HG03378 (cell line): ENCODE measurements at regions not wholly inside any gene's neighbourhood (a gene's known extent, or its start where the extent isn't known, plus 50 kb on each side); places are given as distances from the start of the nearest gene placed in this dataset.

Experiments
- ATAC-seq: cut with Tn5 transposase; IDR thresholded peaks from one replicate; pipeline ENCODE4 v1.9.1; 2021; ENCODE audit warnings: mild to moderate bottlenecking, moderate library complexity; ENCODE audit not compliant: unreplicated experiment

DNA sequence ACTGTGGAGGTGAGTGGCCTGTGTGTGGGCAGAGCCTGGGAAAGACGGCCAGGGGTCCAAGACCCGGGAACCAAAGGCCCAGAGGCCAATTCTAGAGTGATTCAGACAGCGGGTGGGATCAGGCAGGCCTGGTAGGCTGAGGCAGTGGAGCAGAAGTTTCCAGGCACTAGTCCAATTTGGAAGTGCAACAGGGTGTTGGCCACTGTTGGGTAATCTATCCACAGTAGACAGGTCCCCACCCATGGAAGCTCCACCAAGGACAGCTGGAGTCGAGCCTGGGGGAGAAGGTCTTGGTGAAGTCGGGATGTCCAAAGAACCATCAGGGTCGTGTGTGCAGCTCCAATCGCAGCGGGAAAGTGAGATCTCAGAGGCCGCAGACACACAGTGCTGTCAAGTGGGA, 125.8 kb upstream of the COPS8 start:
- no peak for ATAC-seq

DNA sequence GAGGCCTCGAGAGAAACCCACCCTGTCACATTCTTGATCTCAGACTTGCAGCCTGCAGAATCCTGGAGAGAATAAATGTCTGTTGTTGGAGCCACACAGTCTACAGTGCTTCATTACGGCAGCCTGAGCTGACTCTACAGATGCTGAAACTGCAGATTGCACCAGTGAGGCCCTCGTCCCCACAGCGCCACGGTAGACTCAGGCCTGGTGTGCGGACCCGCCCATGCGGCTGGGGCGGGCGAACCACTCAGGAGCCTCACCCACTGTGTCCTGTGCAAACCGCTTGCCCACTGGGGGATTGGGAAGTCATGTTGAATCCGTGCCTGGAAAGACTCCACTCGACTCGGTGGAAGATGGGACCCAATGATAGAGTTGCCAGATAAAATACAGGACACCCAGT, 125.2 kb upstream of the COPS8 start:
- ATAC-seq: no peak

DNA sequence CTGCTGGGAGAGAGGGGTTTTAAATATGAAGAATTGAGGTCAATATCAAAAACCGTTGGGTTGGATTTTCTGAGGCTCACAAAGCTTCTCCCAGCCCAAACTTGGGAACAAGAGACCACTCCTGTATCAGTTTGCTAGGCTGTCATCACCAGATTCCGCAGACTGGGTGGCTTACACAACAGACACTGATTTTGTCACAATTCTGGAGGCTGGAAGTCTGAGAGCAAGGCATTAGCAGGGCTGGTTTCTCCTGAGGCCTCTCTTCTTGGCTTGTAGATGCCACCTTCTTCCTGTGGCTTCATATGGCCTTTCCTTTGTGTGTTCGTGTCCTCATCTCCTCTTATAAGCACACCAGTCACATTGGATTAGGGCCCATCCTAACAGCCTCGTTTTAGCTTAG, 122.9 kb upstream of the COPS8 start:
- no peak for ATAC-seq

DNA sequence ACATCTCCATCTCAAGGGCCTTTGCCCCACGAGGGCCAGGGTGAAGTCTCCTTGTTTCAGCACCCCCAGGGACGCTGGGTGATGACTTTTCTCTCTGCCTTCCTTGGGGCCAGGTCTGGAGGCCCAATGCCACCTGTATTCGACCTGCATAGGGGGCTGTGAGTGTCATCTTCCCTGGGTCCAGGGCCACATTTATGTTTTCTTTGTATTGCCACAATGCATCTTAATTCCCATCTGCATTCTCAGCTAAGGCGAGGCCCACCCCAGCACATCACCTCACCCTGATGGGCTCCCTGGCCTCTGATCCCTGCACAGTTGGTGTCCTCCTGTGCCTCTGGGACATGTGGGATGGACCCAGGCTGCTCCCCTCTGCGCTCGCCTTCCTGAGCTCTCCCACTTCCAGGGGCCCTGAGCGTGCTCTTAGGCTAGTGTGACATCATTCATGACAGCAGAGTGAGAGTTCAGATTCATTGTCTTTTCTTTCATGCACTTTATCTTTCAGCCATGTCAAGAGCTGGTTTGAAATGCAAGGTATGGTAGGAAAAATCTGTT, 122.0 kb upstream of the COPS8 start:
- no peak for ATAC-seq

DNA sequence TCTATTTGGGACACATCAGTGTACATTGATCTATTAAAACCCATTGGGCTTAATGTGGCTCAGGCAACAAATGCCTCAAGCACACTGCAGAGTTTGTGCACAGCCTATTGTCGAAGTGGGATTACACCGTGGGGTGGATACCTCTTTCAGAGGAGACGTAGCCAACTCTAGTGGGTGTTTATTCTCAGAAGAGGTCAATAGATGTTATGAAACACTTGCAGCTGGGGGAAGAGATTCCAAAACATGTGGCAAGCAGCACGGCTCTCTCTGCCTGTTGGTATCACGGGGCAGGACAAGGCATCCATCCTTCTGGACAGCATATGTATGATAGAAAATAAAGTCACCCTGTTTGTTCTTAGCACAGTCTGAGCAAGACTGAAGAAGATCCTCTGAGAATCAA, 121.4 kb upstream of the COPS8 start:
- ATAC-seq: no peak

DNA sequence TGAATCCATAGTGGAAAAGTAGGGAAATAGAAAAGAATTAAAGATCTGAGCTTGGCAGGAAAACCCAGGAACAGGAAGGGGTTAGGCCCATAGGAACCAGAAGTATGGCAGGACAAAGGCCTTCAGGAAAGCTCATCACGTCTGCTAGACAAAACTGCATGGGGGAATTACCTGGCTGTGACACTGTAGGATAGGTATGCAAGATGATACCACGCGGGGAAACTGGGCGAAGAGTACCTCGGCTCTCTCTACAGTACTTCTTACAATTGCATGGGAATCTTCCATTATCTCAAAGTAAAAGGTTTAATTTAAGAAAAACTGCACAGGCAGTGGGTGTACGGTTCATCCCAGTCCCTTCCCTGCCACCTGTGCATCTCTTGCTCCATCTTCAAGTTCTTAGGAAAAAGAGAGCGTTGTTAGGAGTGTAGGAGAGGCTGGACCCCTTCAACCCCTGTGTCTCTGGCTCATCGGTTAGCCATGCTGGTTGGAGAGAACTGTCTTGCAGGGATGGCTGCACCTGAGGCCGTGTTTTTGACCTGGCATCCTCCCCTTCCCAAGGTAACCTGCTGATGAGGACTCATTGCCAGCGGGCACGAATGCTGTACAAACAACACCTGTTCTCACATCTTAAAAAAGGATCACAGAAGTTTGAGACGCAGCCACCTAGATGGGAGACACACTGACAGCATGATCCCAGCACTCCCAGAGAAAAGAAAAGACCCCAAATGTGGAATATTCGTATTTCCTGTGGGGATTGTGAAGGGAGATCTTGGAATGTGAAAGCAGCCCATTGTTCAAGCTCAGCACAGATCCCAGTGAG, 120.5 kb upstream of the COPS8 start:
- ATAC-seq: no peak

DNA sequence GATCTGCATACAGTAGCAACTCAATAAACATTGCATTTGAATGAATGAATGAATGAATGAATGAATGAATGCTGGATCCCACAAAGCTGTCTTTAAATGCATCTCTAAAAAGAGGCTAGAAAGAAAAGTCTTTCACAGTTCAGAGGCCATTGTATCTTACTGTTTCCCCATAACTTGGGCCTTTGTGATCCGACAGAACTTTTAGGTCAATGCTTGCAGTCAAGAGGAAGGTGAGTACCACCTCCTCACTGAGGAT, 119.9 kb upstream of the COPS8 start:
- no peak for ATAC-seq

DNA sequence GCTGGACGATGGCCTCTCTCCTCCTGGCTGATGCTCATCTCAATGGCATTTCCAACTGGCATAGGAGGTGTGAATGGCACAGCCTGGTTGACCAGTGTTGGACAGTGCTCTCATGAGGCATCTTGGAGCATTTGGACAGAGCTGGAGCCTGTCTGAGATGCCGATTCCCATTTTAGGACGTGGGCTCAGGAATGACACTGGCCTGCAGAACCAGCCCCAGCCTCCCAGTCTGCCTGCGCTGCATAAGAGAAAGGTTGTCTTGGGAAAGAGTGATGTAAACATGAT, 118.2 kb upstream of the COPS8 start:
- no peak for ATAC-seq

DNA sequence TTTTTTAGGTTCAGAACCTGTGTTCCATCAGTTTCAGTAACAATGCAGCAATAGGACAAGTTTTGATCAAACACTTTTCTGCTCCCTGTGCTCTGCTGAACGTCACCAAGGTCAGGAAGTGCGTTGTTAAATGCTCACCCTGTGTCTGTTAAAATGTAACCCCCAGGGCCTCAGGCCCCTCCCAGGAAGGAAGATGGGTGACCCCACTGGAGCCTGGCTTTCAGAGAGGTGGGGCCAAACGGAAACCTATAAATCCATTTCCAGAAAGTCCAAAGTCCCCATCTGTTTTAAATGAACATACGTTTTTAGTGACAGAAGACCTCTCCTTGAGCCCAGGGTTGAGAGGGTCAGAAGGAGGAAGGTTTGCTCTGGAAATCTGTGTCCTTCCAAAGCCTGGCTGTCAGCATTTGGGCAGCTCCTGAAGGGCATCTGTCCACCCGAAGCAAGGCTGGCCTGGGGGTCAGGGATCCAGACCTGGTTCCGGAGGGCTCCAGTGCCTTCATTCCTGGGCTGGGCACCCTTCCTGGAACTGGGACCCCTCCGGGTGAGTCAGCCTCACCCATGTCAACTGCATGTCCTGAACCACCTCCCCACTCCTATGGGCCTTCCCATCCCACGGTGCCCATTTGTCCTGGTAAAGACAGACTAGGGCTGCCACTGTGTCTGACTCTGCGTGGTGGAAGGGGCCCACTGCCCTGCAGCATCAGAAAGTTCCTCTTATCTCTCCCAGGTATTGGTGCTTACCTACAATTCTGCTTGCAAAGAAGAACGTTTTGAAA, 117.4 kb upstream of the COPS8 start:
- ATAC-seq: peak; percentile 80

DNA sequence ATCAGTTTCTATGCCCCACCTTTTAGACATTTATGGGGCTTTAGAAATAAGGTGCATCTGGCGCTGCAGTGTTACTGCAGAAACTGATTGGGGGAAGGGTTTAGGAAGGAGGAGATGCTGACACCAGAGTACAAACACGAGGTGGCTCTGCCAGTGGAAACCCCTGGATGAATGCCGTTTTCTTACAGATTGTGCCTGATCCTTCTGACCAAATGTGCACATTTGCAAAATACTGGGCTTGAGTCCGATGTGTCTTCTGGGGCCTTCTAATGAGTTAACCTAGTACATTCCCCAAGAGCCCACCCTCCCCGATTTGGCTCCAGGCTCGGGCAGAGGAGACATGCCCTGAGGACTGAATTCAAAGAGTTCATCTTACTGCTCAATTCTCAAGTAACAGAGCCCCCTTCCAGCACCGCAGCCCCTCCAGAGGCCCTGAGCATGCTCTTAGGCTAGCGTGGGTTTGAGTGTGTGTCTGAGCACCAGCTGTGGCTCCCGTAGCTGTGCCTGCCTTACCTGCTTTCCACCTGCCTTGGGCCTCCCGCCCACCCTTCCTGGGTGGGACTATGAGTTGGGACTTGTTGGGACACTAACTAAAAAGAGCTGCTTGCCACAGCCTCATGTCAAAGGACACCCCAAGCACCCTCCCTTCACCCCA, 116.7 kb upstream of the COPS8 start:
- ATAC-seq: no peak

DNA sequence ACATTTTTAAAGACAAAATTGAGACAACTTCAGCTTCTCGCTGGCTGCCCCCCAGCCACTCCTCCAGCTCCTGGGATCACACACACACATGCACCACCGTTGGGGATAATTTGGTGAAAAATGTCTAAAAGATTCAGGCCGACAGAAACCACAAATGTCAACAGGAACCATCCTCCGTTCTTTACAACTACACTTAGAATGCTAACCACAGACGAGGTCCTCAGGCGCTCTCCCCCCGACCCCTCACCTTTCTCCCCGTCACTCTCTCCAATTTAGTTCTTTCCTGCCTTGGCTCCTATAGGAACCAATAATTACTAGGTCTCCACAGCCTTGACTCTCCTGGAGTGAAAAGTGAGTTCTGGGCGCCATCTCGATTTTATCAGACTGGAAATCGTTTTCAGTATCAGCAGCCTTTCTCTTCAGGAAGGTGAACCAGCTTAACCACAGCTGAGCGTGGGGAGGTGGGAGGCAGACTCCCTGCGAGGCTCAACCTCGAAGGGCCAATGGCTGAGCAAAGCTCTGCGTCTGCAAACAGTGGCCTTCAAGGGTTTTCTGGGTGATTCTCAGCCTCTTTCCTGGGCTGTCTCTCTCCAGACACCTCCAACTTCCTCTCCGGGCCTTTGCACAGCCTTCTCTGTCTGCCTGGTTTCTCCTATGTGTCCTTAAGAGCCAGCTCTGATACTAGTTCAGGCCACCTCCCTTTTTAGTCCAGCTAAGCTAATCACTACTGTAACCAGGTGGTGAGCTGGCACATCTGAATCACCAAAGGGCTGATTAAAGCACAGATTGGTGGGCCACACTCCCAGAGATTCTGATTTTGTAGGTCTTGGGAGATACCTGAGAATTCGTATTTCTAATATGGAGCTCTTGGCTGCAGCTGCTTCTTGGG, 115.7 kb upstream of the COPS8 start:
- ATAC-seq: no peak

DNA sequence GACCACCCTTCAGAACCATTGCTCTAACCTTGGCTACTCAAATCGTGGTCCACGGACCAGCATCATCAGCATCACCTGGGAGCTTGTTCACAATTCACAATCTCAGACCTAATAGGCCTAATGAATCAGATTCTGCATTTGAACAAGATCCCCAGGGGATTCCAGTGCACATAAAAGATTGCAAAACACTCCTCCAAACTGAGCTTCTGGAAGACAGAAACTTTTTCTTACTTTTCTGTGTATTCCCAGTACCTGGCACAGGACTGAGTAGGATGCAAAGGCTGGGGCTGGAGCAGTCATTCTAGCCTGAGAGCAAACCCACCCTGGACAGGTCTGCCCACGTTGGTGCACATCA, 115.1 kb upstream of the COPS8 start:
- ATAC-seq: no peak

DNA sequence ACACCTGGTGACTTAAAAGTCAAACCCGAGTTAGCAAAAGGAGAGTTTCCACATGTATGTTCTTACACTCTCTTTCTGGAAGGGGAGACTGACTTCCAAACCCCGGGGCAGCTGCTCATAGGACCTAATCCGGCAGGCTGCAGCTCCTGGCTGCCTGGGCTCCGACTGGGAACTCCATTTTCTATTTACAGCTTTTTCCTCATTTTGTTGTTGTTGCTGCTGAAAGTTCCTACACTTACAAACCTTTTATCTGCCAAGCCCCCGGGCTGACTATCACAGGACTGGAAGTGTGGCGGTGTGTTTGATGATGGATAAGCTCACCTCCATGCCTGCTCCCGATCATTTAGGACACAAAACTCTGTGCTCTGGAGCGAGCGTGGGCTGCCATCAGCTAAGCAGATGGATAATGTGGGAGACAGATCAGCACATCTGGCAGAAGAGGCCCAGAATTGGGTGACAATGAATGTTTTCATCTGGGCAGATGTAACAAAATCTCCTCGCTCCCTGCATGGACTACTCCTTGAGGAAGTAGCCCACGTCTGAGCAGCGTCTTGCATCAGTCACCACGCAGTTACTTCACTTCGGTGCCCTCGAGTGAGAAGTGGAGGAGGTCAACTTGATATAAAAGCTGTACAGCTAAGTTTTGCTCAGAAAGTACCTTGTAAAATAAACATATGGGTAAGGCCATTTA, 114.4 kb upstream of the COPS8 start:
- no peak for ATAC-seq

DNA sequence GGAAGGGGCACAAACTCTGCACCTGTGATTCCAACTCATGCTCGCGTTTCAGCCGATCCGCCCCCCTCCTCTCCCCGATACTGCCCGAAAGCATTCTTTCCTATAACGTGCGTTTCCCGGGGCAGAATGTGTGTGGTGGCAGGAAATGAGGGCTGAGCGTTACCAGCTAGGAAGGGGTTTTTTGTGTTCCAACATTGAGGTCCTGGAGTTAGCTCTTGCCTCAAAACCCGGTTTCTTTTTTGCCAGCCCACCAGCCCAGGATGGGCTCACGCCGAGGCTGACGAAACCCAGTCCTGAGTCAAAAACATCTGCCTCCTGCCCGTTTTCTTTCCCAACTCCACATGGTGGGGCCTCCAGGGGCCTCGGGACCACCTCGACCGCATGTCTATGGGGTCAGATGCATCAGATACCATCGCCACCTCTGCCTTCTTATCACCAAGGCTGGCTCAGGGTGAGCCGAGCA, 113.7 kb upstream of the COPS8 start:
- no peak for ATAC-seq

DNA sequence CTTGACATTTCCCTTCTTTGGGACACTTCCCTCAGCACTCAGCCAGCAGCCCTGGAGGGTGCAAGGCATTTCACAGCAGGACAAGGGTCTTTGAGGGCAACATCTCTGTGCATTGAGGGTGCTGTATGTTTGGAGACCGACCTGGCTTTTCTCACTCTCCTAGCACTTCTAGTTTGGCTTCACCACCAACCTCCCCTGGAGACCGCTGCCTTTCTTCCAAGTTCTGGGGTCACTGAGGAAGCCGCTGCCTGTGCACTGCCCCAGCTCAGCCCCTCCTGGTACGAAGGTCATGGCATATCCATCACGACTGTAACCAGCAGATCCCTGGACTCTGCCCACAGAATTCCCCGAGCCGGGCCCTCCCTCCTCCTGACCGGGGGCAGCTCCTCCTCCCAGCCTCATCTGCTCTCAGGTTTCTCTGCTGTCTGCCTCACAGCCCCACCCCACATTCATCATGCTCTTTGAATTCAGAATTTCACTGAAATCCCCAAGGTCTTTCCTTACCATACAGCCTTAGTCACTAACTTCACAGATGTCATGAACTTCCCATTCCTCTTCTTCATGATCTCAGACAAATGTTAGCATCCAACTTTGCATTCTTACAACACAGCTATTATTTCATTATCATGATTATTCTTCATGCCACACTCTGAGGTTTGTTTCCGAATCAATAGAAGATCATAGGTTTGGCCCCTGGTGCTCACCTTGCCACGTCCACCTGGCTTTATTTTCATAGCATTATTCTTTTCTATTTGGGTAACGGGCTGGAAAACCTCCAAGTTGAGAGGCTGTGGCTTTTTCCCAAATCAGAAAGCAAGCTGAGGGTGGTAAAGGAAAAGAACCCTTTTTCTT, 113.0 kb upstream of the COPS8 start:
- no peak for ATAC-seq

DNA sequence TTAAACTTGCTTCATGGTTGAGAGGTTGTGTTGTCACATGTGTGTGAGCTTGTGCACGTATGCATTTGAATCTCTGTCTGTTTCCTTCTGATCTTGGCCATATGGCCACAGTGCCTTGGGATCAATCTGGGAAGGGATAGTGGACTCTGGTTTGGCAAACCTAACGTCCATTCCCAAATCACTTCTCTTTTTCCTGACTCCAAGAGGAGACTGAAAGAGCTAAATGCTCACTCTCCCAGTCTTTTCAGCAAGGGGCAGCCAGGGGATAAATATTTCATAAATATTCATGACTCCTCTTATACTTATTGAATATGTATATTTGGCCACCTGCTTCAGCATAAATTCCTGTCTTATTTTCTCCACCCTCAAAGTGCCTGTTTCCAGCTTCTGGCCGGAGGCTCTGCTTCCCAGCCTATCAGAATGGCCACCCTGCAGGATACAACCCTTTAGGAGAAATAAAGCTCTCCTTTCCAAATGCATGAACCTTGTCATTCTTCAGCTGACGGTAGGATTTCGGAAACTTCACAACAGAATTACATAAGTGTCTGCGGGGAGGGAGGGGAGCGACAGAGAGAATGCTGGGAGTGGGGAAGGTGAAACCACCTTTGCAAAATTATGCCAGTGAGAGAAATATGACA, 112.2 kb upstream of the COPS8 start:
- no peak for ATAC-seq

DNA sequence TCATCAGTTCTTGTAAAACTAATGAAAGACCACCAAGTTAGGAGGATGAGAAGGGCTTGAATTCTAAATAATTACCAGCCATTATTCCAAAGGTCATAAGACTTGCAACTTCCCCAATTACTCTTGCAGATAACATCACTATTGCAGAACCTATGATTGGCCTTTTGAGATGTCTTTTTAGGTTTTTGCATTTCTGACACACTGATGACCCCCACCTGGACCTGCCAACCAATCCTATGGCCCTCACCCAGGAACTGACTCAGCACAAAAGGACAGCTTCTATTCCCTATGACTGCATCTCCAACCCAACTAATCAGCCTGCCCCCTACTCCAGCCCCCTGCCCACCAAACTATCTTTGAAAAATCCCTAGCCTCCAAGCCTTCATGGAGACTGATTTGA, 111.5 kb upstream of the COPS8 start:
- ATAC-seq: no peak

DNA sequence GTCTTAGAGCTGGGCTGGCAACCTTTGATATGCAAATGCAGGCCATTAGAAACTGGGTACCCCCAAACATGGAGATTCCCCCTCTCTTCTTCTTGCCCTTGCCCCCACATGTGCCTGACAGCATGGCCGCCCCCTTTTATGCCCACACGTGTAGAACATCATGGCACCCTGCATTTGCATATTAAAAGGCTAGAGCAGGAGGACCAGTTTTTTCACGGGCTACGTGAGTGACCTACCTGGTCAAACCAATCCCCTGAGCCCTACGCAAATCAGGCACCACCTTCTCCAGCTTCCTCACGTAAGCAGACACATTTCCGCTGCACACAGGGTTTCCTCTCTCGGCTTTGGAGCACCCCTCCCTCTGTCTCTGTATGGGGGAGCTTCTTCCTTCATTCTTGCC, 110.9 kb upstream of the COPS8 start:
- ATAC-seq: no peak

DNA sequence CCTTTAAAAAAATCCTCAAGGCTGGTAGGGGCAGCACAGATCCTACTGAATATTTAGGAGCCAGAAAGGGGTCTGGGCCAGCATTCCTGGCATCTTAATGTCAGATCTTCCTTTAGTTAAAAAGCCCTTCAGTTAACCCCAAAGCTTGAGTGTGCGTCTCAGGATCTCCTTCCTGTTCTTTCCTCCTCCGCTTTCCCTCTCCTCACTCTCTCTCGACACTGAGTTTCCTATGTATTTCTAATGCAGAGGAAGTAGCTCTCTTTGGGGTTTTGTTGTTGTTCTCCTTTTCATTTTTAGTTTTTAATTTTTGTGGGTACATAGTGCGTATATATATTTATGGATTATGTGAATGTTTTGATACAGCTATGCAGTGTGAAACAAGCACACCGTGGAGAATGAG, 109.9 kb upstream of the COPS8 start:
- ATAC-seq: no peak
